ENCODE measurements at regions not wholly inside any gene's neighbourhood (a gene's known extent, or its start where the extent isn't known, plus 50 kb on each side); places are given as distances from the start of the nearest gene placed in this dataset.

DNA sequence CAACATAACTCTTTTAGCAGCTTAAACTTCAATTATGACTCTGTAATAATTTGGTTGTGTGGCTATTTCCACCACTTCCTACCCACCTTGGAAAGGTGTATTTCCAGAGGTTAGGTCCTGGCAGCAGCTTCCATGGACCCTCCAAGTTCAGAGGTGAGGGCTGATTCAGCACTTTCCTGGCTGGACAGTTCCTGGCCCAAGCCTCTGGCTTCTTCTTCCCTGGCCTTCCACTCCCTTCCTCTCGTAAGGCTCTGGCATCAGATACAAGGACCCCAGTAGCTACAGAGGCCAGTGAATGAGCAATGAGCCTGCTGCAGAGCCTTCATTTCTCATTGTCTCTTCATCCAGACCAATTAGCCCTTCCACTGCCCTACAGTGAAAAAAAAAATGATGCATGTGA, 98.1 kb upstream of the KIRREL3 start:
- Histone ChIP-seq H3K27ac (no peak overlapping the region), H3K4me1 (replicated peaks in 1 of 2) (peaks cover 3 to 11% of the 10 kb centered on the region in 2 donors), H3K4me3 (no peak overlapping the region)
- in situ Hi-C loops (cut with MboI; ENCODE audit: low pct_unique_long_range_greater_than_20kb in 2 of 9, low sequenced_read_pairs in 9 of 9, unreplicated experiment in 9 of 9), result no loop called here
- ATAC-seq (replicated peaks in 6 of 8), result no peak
- 0 to 71% (median 40%) methylated on average over 1 of the region's 1 CpG; no CpG with 5 or more reads in 3 of the 10 experiments for WGBS, 10 experiments

DNA sequence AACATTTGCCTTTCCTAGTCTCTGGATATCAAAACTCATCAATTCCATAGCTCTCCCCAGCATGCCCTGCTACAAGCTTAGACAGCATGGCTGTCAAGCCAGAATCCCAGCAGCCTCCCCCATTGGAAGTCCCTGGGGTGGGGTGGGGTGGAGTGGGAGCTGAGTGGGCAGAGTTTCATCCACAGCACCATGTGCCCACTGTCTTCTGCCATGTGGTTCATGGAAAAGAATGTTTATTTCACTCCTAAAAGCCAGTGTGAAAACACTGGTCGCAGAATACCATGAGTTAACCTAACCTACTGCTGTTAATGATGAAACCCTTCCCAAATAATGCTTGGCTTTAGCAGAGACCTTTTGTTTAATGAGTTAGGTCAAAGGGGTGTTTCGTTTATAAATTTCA, 80.2 kb upstream of the KIRREL3 start:
- WGBS, 10 experiments, result 0 to 100% (median 40%) methylated on average over 1 to 2 of the region's 2 CpGs; no CpG with 5 or more reads in 4 of the 10 experiments
- H3K4me1 ChIP-seq (replicated peaks in 1 of 2), result peaks cover 14 to 17% of the 10 kb centered on the region in 2 donors
- no peak overlapping the region for H3K27ac ChIP-seq
- in situ Hi-C loops (cut with MboI; ENCODE audit: low pct_unique_long_range_greater_than_20kb in 2 of 9, low sequenced_read_pairs in 9 of 9, unreplicated experiment in 9 of 9), result no loop called here
- no peak for ATAC-seq (replicated peaks in 6 of 8)
- H3K4me3 ChIP-seq, result no peak overlapping the region

DNA sequence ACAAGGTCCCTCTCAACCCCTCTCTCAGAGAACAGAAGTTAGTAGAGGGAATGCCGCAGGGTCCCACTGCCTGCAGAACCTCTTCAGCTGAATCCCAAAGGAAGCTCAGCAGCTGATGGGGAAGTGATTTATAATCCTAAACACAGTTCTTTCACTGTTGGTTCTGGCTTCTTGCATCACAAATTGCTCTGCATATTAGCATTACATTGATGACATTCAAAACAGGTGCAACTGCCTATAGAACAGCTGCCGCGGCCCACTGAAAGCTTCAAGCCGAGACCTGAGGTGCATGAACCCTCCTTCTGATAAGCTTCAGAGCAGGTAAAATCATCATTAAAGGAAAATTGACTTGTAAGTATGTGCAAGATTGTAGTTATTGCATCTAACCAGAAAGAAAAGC, 75.2 kb upstream of the KIRREL3 start:
- no peak overlapping the region for H3K4me3 ChIP-seq
- H3K4me1 ChIP-seq (replicated peaks in 1 of 2), result peaks cover 20 to 33% of the 10 kb centered on the region in 2 donors
- peak in 1 of 8 experiments; percentile 39 for ATAC-seq (replicated peaks in 6 of 8)
- H3K27ac ChIP-seq, result no peak overlapping the region
- 0 to 73% (median 20%) methylated on average over 1 to 4 of the region's 4 CpGs; no CpG with 5 or more reads in 3 of the 10 experiments for WGBS, 10 experiments
- in situ Hi-C loops (cut with MboI; ENCODE audit: low pct_unique_long_range_greater_than_20kb in 2 of 9, low sequenced_read_pairs in 9 of 9, unreplicated experiment in 9 of 9), result no loop called here

DNA sequence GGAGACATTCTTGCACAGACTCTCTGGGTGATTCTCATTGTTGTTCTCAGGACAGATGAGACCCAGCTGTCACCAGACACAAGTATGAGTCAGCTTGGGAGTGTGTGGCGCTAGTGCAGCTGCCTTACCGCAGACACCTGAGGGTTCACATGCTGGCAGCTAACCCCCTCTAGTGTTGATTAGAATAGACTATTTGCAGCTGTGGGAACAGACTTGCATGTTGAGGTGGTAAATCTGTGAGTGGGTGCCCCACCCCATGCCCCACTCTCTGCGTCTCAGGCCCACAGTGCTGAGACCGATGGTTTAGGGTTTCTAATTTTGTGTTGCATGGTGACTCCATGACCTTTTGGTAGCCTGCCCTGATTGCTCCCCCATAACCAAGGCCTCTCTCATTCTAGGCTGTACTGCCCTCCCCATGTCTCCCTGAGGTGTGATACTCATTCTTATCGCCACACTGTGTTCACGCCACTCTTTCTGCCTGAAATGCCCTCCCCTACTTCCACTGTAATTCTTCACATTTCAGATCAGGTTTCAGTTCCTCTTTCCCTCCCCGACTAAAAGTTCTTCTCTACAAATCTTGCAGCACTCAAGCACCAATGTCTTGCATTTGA, 73.7 kb upstream of the KIRREL3 start:
- Histone ChIP-seq H3K27ac (no peak overlapping the region), H3K4me1 (replicated peaks in 1 of 2) (peaks cover 20 to 33% of the 10 kb centered on the region in 2 donors), H3K4me3 (no peak overlapping the region)
- in situ Hi-C loops (cut with MboI; ENCODE audit: low pct_unique_long_range_greater_than_20kb in 2 of 9, low sequenced_read_pairs in 9 of 9, unreplicated experiment in 9 of 9), result no loop called here
- 17 to 100% (median 80%) methylated on average over 1 to 3 of the region's 7 CpGs; no CpG with 5 or more reads in 1 of the 10 experiments for WGBS, 10 experiments
- ATAC-seq (replicated peaks in 6 of 8), result peak; percentile 80 to 100 (median 99)

DNA sequence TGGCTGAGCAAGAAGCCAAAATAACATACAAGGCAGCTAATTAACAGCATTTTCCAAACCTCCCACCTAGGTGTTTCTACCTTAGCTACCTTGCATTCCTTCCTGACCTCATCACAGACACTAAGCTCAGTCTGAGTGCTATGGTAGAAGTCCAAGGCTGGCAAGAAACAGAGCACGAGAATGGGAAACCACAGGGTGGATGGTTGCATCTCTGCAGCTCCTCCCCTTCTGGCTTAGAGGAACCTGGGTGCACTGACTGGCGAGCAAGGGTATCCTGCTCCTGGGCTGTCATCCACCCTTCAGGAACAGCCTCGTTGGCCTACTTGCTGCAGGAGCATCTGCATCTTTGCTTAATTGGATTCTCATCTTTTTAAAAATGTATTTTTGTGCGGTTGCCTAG, 73.1 kb upstream of the KIRREL3 start:
- in situ Hi-C loops (cut with MboI; ENCODE audit: low pct_unique_long_range_greater_than_20kb in 2 of 9, low sequenced_read_pairs in 9 of 9, unreplicated experiment in 9 of 9), result no loop called here
- ATAC-seq (replicated peaks in 6 of 8), result peak in 7 of 8 experiments; percentile 6 to 30 (median 18)
- peaks cover 17 to 32% of the 10 kb centered on the region in 2 donors for H3K4me1 ChIP-seq (replicated peaks in 1 of 2)
- no peak overlapping the region for H3K27ac ChIP-seq
- H3K4me3 ChIP-seq, result no peak overlapping the region
- 27 to 80% (median 60%) methylated on average over 1 to 4 of the region's 4 CpGs; no CpG with 5 or more reads in 1 of the 10 experiments for WGBS, 10 experiments

DNA sequence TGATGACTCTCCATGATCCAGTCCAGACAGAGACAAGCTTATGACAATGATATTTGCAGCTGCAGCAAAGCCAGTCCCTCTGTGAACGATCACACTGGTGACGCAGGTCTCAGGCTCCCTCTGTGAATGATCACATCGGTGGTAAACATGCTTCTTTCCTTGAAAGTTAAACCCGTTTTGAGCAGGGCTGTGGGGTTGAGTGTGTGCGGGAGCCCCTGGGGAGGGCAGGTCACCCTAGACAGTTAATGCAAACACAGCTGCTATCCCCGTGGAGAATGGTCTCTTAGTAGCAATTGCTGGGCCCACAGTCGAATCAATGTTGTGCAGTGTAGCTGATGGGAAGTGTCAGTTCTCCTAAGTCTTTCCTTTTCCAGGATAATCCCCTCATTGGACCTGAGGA, 71.0 kb upstream of the KIRREL3 start:
- in situ Hi-C loops (cut with MboI; ENCODE audit: low pct_unique_long_range_greater_than_20kb in 2 of 9, low sequenced_read_pairs in 9 of 9, unreplicated experiment in 9 of 9), result no loop called here
- Histone ChIP-seq H3K4me1 (replicated peaks in 1 of 2) (peaks cover 8 to 23% of the 10 kb centered on the region in 2 donors), H3K4me3 (no peak overlapping the region), H3K27ac (no peak overlapping the region)
- peak in 2 of 8 experiments; percentile 30 to 67 for ATAC-seq (replicated peaks in 6 of 8)
- 20 to 90% (median 69%) methylated on average over 1 to 7 of the region's 7 CpGs; no CpG with 5 or more reads in 4 of the 10 experiments for WGBS, 10 experiments

DNA sequence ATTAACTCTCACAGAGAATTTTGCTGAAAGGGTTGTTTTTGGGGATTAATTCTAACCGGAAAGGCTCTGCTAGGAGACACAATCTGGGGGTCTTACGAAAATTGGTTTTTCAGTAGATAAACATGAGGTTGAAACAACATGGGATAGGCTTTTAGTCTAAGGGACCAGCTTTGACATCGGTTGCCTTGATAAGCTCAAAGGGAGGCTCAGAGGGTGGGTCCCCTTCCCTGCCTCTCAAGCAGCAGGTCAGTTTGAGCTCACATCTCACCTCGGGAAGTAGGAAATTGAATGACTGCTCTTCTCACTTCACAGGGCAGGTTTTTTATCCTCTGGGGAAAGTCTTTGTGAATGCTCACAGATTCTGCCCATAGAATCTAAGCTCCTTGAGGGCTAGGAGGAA, 70.2 kb upstream of the KIRREL3 start:
- Histone ChIP-seq H3K4me3 (no peak overlapping the region), H3K27ac (no peak overlapping the region), H3K4me1 (replicated peaks in 1 of 2) (peaks cover 4 to 20% of the 10 kb centered on the region in 2 donors)
- in situ Hi-C loops (cut with MboI; ENCODE audit: low pct_unique_long_range_greater_than_20kb in 2 of 9, low sequenced_read_pairs in 9 of 9, unreplicated experiment in 9 of 9), result no loop called here
- no peak for ATAC-seq (replicated peaks in 6 of 8)
- WGBS, 10 experiments, result 37 to 100% (median 83%) methylated on average over 1 to 4 of the region's 4 CpGs; no CpG with 5 or more reads in 2 of the 10 experiments

DNA sequence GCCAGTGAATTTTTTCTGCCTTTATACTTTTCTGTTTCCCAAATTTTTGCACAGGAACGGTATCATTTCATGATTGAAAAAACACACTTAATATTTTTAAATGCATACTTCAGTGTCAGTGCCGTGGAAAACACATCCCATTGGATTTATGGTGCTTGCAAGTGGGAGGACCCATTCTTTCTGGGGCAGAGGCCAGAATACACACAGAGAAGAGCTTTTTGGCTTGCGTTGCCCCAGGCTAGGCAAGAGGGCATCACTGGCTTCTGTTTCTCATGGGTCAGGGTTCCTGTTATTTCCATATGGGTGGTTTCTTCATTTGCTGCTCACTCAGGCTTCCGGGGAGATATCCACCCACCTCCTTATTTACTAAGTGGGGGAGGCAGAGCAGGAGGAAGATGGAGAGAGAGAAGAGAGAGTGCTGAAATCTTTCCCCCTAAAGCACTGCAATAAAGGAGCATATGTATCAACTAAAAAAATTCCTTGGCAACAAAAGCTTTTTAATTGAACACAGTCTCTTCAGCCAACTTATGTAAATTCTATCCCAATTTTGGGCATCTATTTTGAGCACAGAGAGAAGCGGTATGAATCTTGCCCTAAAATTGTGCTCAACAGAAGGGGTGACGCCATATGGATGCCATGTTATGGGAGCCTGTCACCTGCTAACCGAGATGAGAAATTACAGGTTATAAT, 66.0 kb upstream of the KIRREL3 start:
- no peak overlapping the region for H3K4me3 ChIP-seq
- WGBS, 10 experiments, result 0 to 81% (median 66%) methylated on average over 1 to 7 of the region's 7 CpGs
- in situ Hi-C loops (cut with MboI; ENCODE audit: low pct_unique_long_range_greater_than_20kb in 2 of 9, low sequenced_read_pairs in 9 of 9, unreplicated experiment in 9 of 9), result no loop called here
- H3K27ac ChIP-seq, result no peak overlapping the region
- peaks cover 0 to 1% of the 10 kb centered on the region in 2 donors for H3K4me1 ChIP-seq (replicated peaks in 1 of 2)
- peak in 1 of 8 experiments; percentile 25 for ATAC-seq (replicated peaks in 6 of 8)

DNA sequence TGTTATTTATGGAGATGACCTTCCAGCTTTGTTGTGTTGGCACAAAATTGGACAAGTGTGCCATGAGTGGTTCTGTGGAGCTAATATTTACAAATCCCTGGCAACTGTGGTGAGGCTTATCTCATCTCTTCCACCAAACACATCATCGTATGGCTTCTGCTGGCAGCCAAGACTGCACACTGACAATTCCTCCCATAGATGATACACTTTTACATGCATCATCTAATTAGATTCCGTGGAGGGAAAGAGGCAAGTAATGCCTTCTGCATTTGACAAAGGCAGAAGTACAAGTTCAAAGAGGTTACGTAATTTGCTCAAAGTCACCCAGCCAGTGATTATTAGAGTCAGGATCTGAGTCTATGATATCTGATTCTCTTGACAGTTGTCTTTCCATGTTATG, 62.7 kb upstream of the KIRREL3 start:
- Histone ChIP-seq H3K27ac (no peak overlapping the region), H3K4me1 (replicated peaks in 1 of 2) (no peaks in the 10 kb centered on the region), H3K4me3 (no peak overlapping the region)
- in situ Hi-C loops (cut with MboI; ENCODE audit: low pct_unique_long_range_greater_than_20kb in 2 of 9, low sequenced_read_pairs in 9 of 9, unreplicated experiment in 9 of 9), result no loop called here
- 17 to 100% (median 67%) methylated on average over 1 to 3 of the region's 3 CpGs; no CpG with 5 or more reads in 1 of the 10 experiments for whole genome bisulfite sequencing, 10 experiments
- ATAC-seq (replicated peaks in 6 of 8), result peak in 1 of 8 experiments; percentile 53

DNA sequence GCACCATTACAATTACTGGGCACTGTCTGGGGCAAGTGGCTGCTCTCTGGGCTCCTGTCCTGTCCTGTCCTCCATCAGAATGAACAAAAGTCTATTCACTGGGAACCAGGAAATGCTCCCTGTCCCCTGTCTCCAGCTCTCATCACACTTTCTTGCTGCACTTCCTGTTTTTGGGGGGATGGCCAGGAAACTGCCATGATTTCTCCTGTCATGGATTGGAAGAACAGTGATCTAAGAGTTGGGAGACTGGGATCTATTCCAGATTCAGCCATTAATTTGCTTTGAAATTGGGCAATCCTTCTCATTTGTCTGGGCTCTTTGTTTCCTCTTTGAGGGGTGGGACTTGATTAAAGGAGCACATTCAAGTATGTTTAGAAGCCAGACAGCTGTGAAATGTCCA, 61.4 kb upstream of the KIRREL3 start:
- in situ Hi-C loops (cut with MboI; ENCODE audit: low pct_unique_long_range_greater_than_20kb in 2 of 9, low sequenced_read_pairs in 9 of 9, unreplicated experiment in 9 of 9), result no loop called here
- Histone ChIP-seq H3K4me3 (no peak overlapping the region), H3K27ac (no peak overlapping the region), H3K4me1 (replicated peaks in 1 of 2) (no peaks in the 10 kb centered on the region)
- ATAC-seq (replicated peaks in 6 of 8), result no peak

DNA sequence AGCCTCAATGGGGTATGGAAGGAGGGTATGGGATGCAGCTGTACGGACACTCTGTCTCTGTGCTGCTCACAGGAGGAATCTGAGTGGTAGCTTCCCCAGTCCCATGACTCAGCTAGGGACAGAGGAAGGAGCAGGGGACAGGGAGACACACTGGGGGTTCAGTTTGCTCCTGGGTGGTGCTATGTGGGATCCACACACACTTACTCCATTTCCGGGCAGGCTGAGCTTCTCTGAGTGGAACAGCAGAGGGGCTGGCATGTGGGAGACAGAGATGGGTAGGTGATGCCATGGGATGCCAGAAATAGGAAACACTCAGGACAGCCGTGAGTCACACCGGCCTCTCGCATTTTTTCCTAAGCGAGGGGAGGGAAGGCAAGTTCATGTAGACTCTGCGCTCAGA, 59.2 kb upstream of the KIRREL3 start:
- WGBS, 10 experiments, result 0 to 100% (median 49%) methylated on average over 1 to 5 of the region's 7 CpGs; no CpG with 5 or more reads in 2 of the 10 experiments
- H3K4me3 ChIP-seq, result no peak overlapping the region
- no peaks in the 10 kb centered on the region for H3K4me1 ChIP-seq (replicated peaks in 1 of 2)
- peak in 6 of 8 experiments; percentile 18 to 63 (median 34) for ATAC-seq (replicated peaks in 6 of 8)
- no peak overlapping the region for H3K27ac ChIP-seq
- in situ Hi-C loops (cut with MboI; ENCODE audit: low pct_unique_long_range_greater_than_20kb in 2 of 9, low sequenced_read_pairs in 9 of 9, unreplicated experiment in 9 of 9), result no loop called here

DNA sequence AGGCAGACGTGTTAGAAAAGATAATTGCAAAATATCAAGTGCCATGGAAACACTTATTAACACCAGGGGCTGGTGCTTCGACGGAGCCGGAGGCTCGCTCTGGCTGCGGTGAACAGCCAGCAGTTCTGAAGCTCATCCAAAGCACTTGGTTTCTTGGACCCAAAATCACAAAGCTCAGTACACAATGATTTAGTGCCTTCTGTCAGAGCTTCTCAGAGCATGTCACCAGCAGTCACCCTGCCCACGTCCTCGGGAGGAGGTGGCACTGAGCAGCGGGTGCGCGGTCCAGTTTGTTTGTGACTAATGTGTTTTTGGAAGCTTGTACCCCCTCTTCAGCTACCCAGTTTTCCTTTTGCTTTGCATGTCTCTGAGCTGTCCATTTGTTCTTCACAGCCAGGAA, 58.7 kb upstream of the KIRREL3 start:
- WGBS, 10 experiments, result 0 to 97% (median 90%) methylated on average over 1 to 11 of the region's 11 CpGs; no CpG with 5 or more reads in 5 of the 10 experiments
- Histone ChIP-seq H3K27ac (no peak overlapping the region), H3K4me1 (replicated peaks in 1 of 2) (no peaks in the 10 kb centered on the region), H3K4me3 (no peak overlapping the region)
- ATAC-seq (replicated peaks in 6 of 8), result no peak
- in situ Hi-C loops (cut with MboI; ENCODE audit: low pct_unique_long_range_greater_than_20kb in 2 of 9, low sequenced_read_pairs in 9 of 9, unreplicated experiment in 9 of 9), result no loop called here

DNA sequence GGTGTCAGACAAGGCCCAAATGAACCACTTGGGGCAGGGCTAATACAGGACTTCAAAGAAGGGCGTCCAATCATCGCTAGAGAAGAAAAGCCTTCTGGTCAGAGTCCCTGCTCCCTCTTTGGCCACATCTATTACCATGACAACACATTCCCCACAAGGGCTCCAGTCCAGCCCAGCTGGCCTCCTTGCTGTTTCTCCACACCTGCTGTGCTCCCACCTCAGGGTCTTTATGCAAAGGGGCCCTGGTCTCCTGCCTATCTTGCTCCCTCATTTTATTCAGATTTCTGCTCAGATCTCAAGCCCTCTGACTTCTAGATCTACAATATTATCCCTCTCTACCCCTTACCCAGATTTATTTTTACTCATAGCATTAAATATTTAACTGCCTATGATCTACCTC, 58.0 kb upstream of the KIRREL3 start:
- no peak overlapping the region for H3K27ac ChIP-seq
- 56 to 87% (median 80%) methylated on average over 1 to 2 of the region's 2 CpGs; no CpG with 5 or more reads in 5 of the 10 experiments for WGBS, 10 experiments
- peak in 1 of 8 experiments; percentile 17 for ATAC-seq (replicated peaks in 6 of 8)

More for the DNA sequence above, 58.0 kb upstream of the KIRREL3 start:
- no peak overlapping the region for H3K4me3 ChIP-seq
- no peaks in the 10 kb centered on the region for H3K4me1 ChIP-seq (replicated peaks in 1 of 2)
- in situ Hi-C loops (cut with MboI; ENCODE audit: low pct_unique_long_range_greater_than_20kb in 2 of 9, low sequenced_read_pairs in 9 of 9, unreplicated experiment in 9 of 9), result no loop called here
